Skeletal muscle tissue (tissue), 3 donors: ENCODE measurements at regions not wholly inside any gene's neighbourhood (a gene's known extent, or its start where the extent isn't known, plus 50 kb on each side); places are given as distances from the start of the nearest gene placed in this dataset.
"Not testable (repeated sequence)": the region's sequence is repeated elsewhere in the genome, so short reads cannot be mapped to it uniquely, and the experiment has no call there.

ENCODE experiments used
- H3K27ac ChIP-seq: one replicate; pipeline ENCODE4 v1.7.0; 2013; ENCODE audit warnings: mild to moderate bottlenecking, low read depth, low read length, inconsistent platforms
- H3K27me3 ChIP-seq, 3 donors: one replicate each; pipeline ENCODE4 v1.7.0; 2013; ENCODE audit warnings: low read length in 3 of 3; ENCODE audit not compliant: control insufficient read depth in 3 of 3, insufficient read depth in 3 of 3
- H3K36me3 ChIP-seq, 3 donors: one replicate each; pipeline ENCODE4 v1.7.0; 2013; ENCODE audit warnings: low read length in 3 of 3; ENCODE audit not compliant: control insufficient read depth in 3 of 3, insufficient read depth in 3 of 3
- H3K4me1 ChIP-seq, 3 donors: one replicate each; pipeline ENCODE4 v1.7.0; 2013; ENCODE audit warnings: low read length in 3 of 3, mild to moderate bottlenecking in 3 of 3; ENCODE audit not compliant: control insufficient read depth in 3 of 3, insufficient read depth in 3 of 3
- H3K4me3 ChIP-seq, 3 donors: one replicate each; pipeline ENCODE4 v1.7.0; 2013; ENCODE audit warnings: low read length in 3 of 3
- H3K9ac ChIP-seq, 3 donors: one replicate each; pipeline ENCODE4 v1.7.0; 2013; ENCODE audit warnings: low read length in 3 of 3, mild to moderate bottlenecking in 3 of 3, moderate library complexity in 2 of 3, low read depth in 1 of 3
- H3K9me3 ChIP-seq, 3 donors: one replicate each; pipeline ENCODE4 v1.7.0; 2013; ENCODE audit warnings: low read length in 3 of 3; ENCODE audit not compliant: control insufficient read depth in 3 of 3
- donor health status: Osteomylitis.

GRCh38 chr6:155765275-155766194 lies 309.9 kb upstream of the NOX3 start:
- H3K4me3 ChIP-seq = no peak overlapping the region
- H3K27me3 ChIP-seq = no peaks in the 10 kb centered on the region
- H3K27ac ChIP-seq = no peak overlapping the region
- H3K9me3 ChIP-seq = peaks cover 0 to 3% (median 0%) of the 10 kb centered on the region in 3 donors
- no peak overlapping the region for H3K9ac ChIP-seq
- H3K36me3 ChIP-seq = no peaks in the 10 kb centered on the region
- H3K4me1 ChIP-seq = no peaks in the 10 kb centered on the region

DNA sequence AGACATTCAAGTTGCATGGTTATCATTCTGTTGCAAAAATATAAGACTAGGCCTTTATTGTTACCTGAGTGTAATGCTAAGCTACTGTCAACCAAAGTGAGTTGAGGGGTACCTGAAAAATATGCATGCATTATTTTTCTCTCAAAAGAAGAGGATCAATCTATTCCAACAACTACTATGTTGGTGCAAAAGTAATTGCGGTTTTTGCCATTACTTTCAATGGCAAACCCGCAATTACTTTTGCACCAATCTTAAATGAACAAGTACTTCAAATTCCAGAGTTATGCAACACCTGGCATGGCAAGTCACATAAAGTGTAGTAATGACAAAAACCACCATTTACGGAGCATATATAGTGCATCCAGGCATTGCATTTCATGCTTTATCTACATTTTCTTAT lies 307.0 kb upstream of the NOX3 start:
- Histone ChIP-seq H3K27ac (no peak overlapping the region), H3K9me3 (no peaks in the 10 kb centered on the region), H3K27me3 (no peaks in the 10 kb centered on the region), H3K9ac (no peak overlapping the region), H3K4me1 (no peaks in the 10 kb centered on the region), H3K36me3 (no peaks in the 10 kb centered on the region), H3K4me3 (no peak overlapping the region)

DNA sequence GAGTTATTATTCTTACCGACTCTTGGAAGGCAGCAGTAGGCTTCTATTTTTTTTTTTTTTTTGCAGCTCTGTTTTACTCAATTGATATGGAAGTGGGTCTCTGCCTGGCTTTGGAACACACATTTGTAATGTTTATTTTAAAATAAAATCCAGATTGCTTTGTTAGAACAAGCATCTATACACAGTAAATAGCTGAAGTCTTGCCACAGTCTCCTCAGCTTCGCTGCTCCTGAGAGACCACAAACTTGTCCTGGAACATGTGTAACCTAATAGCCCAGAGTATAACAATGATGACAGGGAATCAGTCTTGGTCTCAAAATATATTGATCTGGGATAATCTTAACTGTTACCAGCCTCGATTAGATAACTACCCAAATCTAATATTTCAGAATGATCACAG lies 299.8 kb upstream of the NOX3 start:
- H3K4me3 ChIP-seq = no peak overlapping the region
- H3K27me3 ChIP-seq = no peaks in the 10 kb centered on the region
- no peaks in the 10 kb centered on the region for H3K36me3 ChIP-seq
- no peaks in the 10 kb centered on the region for H3K9me3 ChIP-seq
- H3K4me1 ChIP-seq = no peaks in the 10 kb centered on the region
- no peak overlapping the region for H3K9ac ChIP-seq
- H3K27ac ChIP-seq = no peak overlapping the region

DNA sequence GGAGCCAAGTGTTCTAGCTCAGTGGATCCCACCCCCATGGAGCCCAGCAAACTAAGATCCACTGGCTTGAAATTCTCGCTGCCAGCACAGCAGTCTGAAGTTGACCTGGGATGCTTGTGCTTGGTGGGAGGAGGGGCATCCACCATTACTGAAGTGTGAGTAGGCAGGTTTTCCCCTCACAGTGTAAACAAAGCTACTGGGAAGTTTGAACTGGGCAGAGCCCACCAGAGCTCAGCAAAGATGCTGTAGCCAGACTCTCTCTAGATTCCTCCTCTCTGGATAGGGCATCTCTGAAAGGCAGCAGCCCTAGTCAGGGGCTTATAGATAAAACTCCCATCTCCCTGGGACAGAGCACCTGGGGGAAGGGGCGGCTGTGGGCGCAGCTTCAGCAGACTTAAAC lies 293.1 kb upstream of the NOX3 start:
- not testable (repeated sequence) for H3K9ac ChIP-seq, H3K9me3 ChIP-seq, H3K27ac ChIP-seq, H3K4me3 ChIP-seq, H3K36me3 ChIP-seq, H3K4me1 ChIP-seq, H3K27me3 ChIP-seq

- Histone ChIP-seq H3K4me1 (no peaks in the 10 kb centered on the region), H3K36me3 (no peaks in the 10 kb centered on the region), H3K9ac (no peak overlapping the region), H3K27me3 (no peaks in the 10 kb centered on the region), H3K4me3 (no peak overlapping the region), H3K27ac (no peak overlapping the region), H3K9me3 (no peaks in the 10 kb centered on the region)
These were observed 291.9 kb upstream of the NOX3 start for GRCh38 chr6:155747491-155747890.

GRCh38 chr6:155740781-155741399 lies 285.3 kb upstream of the NOX3 start:
- Histone ChIP-seq H3K9ac (no peak overlapping the region), H3K27ac (no peak overlapping the region), H3K4me3 (no peak overlapping the region), H3K4me1 (no peaks in the 10 kb centered on the region), H3K27me3 (no peaks in the 10 kb centered on the region), H3K9me3 (no peaks in the 10 kb centered on the region), H3K36me3 (no peaks in the 10 kb centered on the region)

DNA sequence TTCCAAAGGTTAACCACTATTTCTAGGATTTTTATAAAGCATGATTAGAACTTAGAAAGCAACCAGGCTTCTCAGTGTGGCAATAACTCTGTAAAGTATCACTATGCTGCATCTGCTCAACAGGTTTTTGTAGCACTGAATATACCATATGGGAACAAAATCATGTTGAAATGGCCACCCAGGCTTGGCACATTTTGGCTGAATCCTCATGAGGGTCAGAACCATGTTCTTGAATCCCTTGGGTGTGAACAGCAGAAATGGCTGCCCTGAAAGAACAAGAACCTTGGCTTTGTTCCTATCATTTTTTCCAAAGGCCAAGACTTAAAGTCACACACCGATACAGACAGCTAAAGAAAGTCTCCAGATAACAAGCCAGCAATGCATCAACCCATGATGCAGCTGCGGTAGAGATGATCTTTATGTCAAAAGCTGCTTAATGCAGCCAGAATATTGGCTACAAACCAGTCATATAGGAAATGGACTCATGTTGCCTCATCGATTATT lies 283.0 kb upstream of the NOX3 start:
- Histone ChIP-seq H3K9ac (no peak overlapping the region), H3K9me3 (no peaks in the 10 kb centered on the region), H3K27ac (no peak overlapping the region), H3K4me3 (no peak overlapping the region), H3K4me1 (no peaks in the 10 kb centered on the region), H3K36me3 (no peaks in the 10 kb centered on the region), H3K27me3 (no peaks in the 10 kb centered on the region)

DNA sequence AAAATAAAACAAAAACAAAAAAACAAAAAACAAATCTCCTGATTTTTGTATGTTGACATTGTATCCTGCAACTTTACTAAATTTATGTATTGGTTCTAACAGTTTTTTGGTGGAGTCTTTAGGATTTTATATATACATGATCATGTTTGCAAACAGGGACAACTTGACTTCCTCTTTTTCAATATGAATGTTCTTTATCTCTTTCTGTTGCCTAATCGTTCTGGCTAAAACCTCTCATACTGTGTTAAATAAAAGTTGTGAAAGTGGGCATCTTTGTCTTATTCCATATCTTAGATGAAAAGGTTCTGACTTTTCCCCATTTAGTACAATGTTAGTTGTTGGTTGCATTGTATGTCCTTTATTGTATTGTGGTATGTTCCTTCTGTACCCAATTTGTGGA lies 261.7 kb upstream of the NOX3 start:
- Histone ChIP-seq H3K27me3 (no peaks in the 10 kb centered on the region), H3K27ac (no peak overlapping the region), H3K9me3 (no peaks in the 10 kb centered on the region), H3K9ac (no peak overlapping the region), H3K36me3 (no peaks in the 10 kb centered on the region), H3K4me3 (no peak overlapping the region), H3K4me1 (no peaks in the 10 kb centered on the region)

- Histone ChIP-seq H3K4me3 (no peak overlapping the region), H3K9ac (no peak overlapping the region), H3K9me3 (no peaks in the 10 kb centered on the region), H3K27me3 (no peaks in the 10 kb centered on the region), H3K36me3 (no peaks in the 10 kb centered on the region), H3K4me1 (no peaks in the 10 kb centered on the region), H3K27ac (no peak overlapping the region)
These were observed 255.1 kb upstream of the NOX3 start for GRCh38 chr6:155710704-155711103.

GRCh38 chr6:155709262-155709661 lies 253.6 kb upstream of the NOX3 start:
- no peak overlapping the region for H3K27ac ChIP-seq
- no peaks in the 10 kb centered on the region for H3K4me1 ChIP-seq
- no peaks in the 10 kb centered on the region for H3K27me3 ChIP-seq
- H3K9ac ChIP-seq = no peak overlapping the region
- no peaks in the 10 kb centered on the region for H3K36me3 ChIP-seq
- H3K9me3 ChIP-seq = no peaks in the 10 kb centered on the region
- no peak overlapping the region for H3K4me3 ChIP-seq
